Hepatic stellate cell (primary cell): ENCODE measurements at regions not wholly inside any gene's neighbourhood (a gene's known extent, or its start where the extent isn't known, plus 50 kb on each side); places are given as distances from the start of the nearest gene placed in this dataset.
"Not testable (repeated sequence)": the region's sequence is repeated elsewhere in the genome, so short reads cannot be mapped to it uniquely, and the experiment has no call there.

Experiments used
- DNase-seq: peaks from one replicate; pipeline ENCODE4 v3.0.0; 2011; ENCODE audit warnings: low spot score

GRCh38 chr3:125822175-125822574, 146.8 kb upstream of the ROPN1B start:
- not testable (repeated sequence) for DNase-seq

GRCh38 chr3:125831005-125831750, 137.8 kb upstream of the ROPN1B start:
- DNase-seq = not testable (repeated sequence)

GRCh38 chr3:125835562-125835961, 133.4 kb upstream of the ROPN1B start:
- DNase-seq = not testable (repeated sequence)

- DNase-seq = not testable (repeated sequence)
Measured at GRCh38 chr3:125836011-125836551, 132.9 kb upstream of the ROPN1B start.

- not testable (repeated sequence) for DNase-seq
Measured at GRCh38 chr3:125836786-125837185, 132.2 kb upstream of the ROPN1B start.

- DNase-seq = not testable (repeated sequence)
Measured at GRCh38 chr3:125838857-125839256, 130.1 kb upstream of the ROPN1B start.

GRCh38 chr3:125840465-125840864, 128.5 kb upstream of the ROPN1B start:
- not testable (repeated sequence) for DNase-seq

- not testable (repeated sequence) for DNase-seq
Measured at GRCh38 chr3:125847966-125848365, 121.0 kb upstream of the ROPN1B start.

GRCh38 chr3:125855006-125855405, 114.0 kb upstream of the ROPN1B start:
- DNase-seq = not testable (repeated sequence)

- not testable (repeated sequence) for DNase-seq
Measured at GRCh38 chr3:125860547-125860946, 108.4 kb upstream of the ROPN1B start.

GRCh38 chr3:125862841-125863254, 106.1 kb upstream of the ROPN1B start:
- DNase-seq = not testable (repeated sequence)

- not testable (repeated sequence) for DNase-seq
Measured at GRCh38 chr3:125864532-125864931, 104.4 kb upstream of the ROPN1B start.

GRCh38 chr3:125886006-125886405, 83.0 kb upstream of the ROPN1B start:
- peak; percentile 1 for DNase-seq

- DNase-seq = not testable (repeated sequence)
Measured at GRCh38 chr3:125899181-125899580, 69.8 kb upstream of the ROPN1B start.

- not testable (repeated sequence) for DNase-seq
Measured at GRCh38 chr3:125901473-125901872, 67.5 kb upstream of the ROPN1B start.

GRCh38 chr3:125903780-125904455, 65.1 kb upstream of the ROPN1B start:
- DNase-seq = not testable (repeated sequence)

- DNase-seq = not testable (repeated sequence)
Measured at GRCh38 chr3:125907279-125907678, 61.7 kb upstream of the ROPN1B start.

- not testable (repeated sequence) for DNase-seq
Measured at GRCh38 chr3:125910851-125911250, 58.1 kb upstream of the ROPN1B start.

- peak; percentile 16 for DNase-seq
Measured at GRCh38 chr3:125914608-125915436, 54.2 kb upstream of the ROPN1B start.

GRCh38 chr3:125915437-125915787, 53.6 kb upstream of the ROPN1B start:
- not testable (repeated sequence) for DNase-seq

- DNase-seq = peak; percentile 89
Measured at GRCh38 chr3:125915792-125916375, 53.1 kb upstream of the ROPN1B start.
